ENCODE measurements at regions not wholly inside any gene's neighbourhood (a gene's known extent, or its start where the extent isn't known, plus 50 kb on each side); places are given as distances from the start of the nearest gene placed in this dataset.

DNA sequence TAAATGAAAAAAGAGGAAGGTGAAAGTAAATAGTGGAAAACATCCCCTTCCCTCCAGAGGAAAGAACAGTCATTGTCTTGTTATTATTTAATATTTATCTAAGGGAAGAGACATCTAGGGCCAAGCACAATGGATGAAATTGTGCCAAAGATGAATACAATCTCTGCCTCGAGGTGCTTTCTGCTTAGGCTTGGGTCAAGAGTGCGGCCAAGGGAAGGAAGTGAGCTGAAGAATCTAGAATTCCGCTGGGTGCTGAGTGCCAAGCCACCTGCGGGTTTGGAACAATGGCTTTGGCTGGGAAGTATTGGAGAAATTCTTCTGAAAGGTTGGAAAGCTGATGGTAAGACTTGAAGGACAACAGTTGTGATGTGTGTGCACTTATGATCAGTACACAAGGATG, 531.3 kb upstream of the FZD8 start:
- H3K36me3 ChIP-seq, result no peaks in the 10 kb centered on the region
- H3K27ac ChIP-seq, result peak overlapping the region; percentile 40 to 58
- no peaks in the 10 kb centered on the region for H3K4me1 ChIP-seq
- TF ChIP-seq POLR2AphosphoS5 (IDR thresholded peaks at IDR 0.05), result no peak
- TF ChIP-seq POLR2A (IDR thresholded peaks at IDR 0.05), result no peak
- TF ChIP-seq, protein P1, sequence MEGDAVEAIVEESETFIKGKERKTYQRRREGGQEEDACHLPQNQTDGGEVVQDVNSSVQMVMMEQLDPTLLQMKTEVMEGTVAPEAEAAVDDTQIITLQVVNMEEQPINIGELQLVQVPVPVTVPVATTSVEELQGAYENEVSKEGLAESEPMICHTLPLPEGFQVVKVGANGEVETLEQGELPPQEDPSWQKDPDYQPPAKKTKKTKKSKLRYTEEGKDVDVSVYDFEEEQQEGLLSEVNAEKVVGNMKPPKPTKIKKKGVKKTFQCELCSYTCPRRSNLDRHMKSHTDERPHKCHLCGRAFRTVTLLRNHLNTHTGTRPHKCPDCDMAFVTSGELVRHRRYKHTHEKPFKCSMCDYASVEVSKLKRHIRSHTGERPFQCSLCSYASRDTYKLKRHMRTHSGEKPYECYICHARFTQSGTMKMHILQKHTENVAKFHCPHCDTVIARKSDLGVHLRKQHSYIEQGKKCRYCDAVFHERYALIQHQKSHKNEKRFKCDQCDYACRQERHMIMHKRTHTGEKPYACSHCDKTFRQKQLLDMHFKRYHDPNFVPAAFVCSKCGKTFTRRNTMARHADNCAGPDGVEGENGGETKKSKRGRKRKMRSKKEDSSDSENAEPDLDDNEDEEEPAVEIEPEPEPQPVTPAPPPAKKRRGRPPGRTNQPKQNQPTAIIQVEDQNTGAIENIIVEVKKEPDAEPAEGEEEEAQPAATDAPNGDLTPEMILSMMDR (IDR thresholded peaks at IDR 0.05), result no peak
- H3K27me3 ChIP-seq, result no peaks in the 10 kb centered on the region
- intact Hi-C loops (cut with DNase I; ENCODE audit: low total_unique reads), result no loop called here
- peak in 1 of 2 donors; percentile 45 for DNase-seq (ENCODE audit: low spot score in 2 of 2)
- no peaks in the 10 kb centered on the region for H3K9me3 ChIP-seq
- H3K4me3 ChIP-seq, result no peak overlapping the region

DNA sequence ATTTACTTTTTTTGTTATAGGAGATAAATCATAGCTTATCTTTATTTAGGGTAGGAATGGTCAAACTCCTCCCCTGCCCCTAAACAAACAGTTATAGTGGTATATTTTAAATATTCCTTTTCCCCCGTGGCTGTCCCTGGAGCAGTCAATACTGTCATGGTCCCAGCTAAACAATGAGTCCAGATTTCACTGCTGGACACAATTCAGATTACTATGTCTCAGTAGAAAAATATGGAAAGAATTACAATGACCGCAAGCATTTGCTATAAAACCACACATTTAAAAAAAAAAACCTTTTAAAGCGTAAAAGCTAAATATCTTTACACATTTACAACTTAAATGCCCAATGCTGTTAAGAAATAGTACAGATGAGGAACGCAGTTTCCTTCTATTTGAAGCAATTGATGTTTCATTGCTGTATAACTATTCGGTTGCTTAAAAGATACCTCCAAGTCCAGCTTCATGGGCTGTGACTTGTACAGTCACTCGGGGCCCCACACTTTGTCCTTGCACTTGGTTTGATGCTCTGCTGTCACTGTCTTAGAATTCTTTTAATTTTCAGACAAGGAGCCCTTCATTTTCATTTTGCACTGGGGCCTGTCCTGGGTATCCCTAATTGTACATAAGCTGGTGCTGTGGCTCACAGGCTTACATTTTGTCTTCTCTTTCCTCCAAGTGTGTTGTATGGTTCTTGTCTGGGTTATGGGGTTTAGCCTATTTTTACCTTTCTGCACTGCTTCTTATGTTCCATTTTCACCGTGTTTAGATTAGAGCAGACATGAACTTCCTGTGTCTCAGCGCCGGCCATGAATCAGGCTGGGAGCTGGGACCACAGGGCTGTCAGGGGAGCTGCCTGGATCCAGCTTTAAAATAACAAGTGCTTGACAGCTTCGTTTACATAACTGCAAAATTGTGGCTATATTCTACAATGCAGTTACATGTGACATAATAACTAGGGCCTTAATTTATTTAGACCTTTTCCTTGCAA, 530.2 kb upstream of the FZD8 start:
- Histone ChIP-seq H3K4me3 (no peak overlapping the region), H3K4me1 (no peaks in the 10 kb centered on the region), H3K9me3 (no peaks in the 10 kb centered on the region), H3K36me3 (no peaks in the 10 kb centered on the region), H3K27ac (peak overlapping the region; percentile 34 to 41), H3K27me3 (no peaks in the 10 kb centered on the region)
- TF ChIP-seq POLR2AphosphoS5 (IDR thresholded peaks at IDR 0.05) (no peak), POLR2A (IDR thresholded peaks at IDR 0.05) (no peak)
- TF ChIP-seq, protein P1 (IDR thresholded peaks at IDR 0.05), result no peak
- intact Hi-C loops (cut with DNase I; ENCODE audit: low total_unique reads), result no loop called here
- no peak for DNase-seq (ENCODE audit: low spot score in 2 of 2)

DNA sequence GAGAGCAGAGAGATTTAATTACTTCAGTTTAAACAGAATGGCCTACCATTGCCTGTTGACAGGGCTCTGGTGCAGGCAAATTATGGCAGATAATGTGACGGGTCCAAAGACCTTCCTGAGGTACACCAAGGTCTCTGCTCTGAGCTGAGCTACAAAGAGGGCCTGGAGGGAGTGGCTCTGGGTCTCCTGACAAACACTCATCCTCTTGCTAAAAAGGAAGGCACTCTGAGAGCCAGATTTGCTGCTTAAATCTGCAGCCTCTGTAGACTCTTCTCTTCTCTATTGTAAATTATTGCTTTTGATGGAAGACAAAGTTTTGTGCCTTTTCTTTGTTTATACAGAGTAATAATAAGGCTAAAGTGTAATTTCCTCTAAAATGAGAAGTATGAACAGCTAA, 529.5 kb upstream of the FZD8 start:
- no peak for DNase-seq (ENCODE audit: low spot score in 2 of 2)
- Histone ChIP-seq H3K27ac (peak overlapping the region; percentile 14 to 31), H3K9me3 (no peaks in the 10 kb centered on the region), H3K4me1 (no peaks in the 10 kb centered on the region), H3K4me3 (no peak overlapping the region), H3K27me3 (no peaks in the 10 kb centered on the region), H3K36me3 (no peaks in the 10 kb centered on the region)
- TF ChIP-seq, protein P1 (IDR thresholded peaks at IDR 0.05), result no peak
- TF ChIP-seq POLR2A (IDR thresholded peaks at IDR 0.05) (no peak), POLR2AphosphoS5 (IDR thresholded peaks at IDR 0.05) (no peak)
- intact Hi-C loops (cut with DNase I; ENCODE audit: low total_unique reads), result no loop called here

DNA sequence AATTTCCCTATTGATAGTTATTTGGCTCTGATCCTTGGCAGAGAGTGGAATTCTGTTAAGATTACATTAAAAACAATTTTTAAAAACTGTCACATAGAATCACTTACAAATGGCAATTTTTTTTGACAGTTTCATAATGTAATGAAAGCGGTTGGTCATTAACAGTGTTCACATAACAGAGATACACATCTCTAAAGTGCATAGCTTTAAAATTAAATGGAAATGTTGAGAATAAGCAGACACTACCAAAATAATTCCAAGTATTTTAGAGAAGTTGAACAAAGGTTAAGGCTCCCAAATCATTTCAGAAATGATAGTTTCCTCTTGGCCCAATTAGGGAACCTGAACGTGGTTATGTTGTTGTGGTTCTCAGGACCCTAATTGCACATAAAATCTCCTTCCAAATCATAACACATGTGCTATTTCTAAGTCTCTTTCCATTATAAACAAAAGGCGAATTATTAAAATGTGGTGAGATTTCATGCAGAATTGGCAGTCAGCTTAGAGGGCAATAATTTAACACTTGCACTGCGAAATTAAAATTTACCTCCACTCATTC, 528.9 kb upstream of the FZD8 start:
- Histone ChIP-seq H3K27me3 (no peaks in the 10 kb centered on the region), H3K4me1 (no peaks in the 10 kb centered on the region), H3K36me3 (no peaks in the 10 kb centered on the region), H3K9me3 (no peaks in the 10 kb centered on the region), H3K27ac (peak overlapping the region; percentile 14 to 31), H3K4me3 (no peak overlapping the region)
- TF ChIP-seq POLR2A (IDR thresholded peaks at IDR 0.05) (no peak), POLR2AphosphoS5 (IDR thresholded peaks at IDR 0.05) (no peak)
- TF ChIP-seq, protein P1 (IDR thresholded peaks at IDR 0.05), result no peak
- no peak for DNase-seq (ENCODE audit: low spot score in 2 of 2)
- intact Hi-C loops (cut with DNase I; ENCODE audit: low total_unique reads), result no loop called here

DNA sequence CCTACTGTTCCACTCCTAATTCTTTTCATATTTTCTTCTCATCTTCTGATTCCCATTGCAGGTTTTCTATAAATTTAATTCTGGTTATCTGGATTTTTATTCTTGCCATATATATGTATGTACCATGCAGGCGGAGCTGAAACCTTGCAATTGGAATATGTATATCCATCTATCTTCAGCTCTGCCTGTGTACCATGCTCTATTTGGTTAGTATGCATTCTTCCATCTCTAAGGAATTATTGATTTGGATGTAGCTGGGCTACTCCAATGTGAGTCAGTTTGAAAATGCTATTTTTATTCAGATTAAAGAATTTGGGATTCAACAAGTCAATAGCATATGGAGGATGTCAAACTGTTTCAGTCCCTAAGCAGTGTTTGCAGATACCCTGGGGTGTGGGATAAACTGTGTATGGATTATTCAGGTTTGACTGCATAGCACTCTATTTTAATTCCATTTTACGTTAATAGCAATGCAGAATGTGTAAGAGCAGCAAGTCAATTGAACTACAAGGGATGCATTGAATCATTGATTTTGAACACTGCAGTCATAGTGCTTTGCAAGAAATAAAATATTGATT, 528.1 kb upstream of the FZD8 start:
- H3K27ac ChIP-seq, result no peak overlapping the region
- H3K4me3 ChIP-seq, result no peak overlapping the region
- DNase-seq (ENCODE audit: low spot score in 2 of 2), result no peak
- no peaks in the 10 kb centered on the region for H3K36me3 ChIP-seq
- no peaks in the 10 kb centered on the region for H3K4me1 ChIP-seq
- TF ChIP-seq, protein P1 (IDR thresholded peaks at IDR 0.05), result no peak
- TF ChIP-seq POLR2A (IDR thresholded peaks at IDR 0.05) (no peak), POLR2AphosphoS5 (IDR thresholded peaks at IDR 0.05) (no peak)
- H3K9me3 ChIP-seq, result no peaks in the 10 kb centered on the region
- intact Hi-C loops (cut with DNase I; ENCODE audit: low total_unique reads), result no loop called here
- H3K27me3 ChIP-seq, result no peaks in the 10 kb centered on the region
